ENCODE measurements at regions not wholly inside any gene's neighbourhood (a gene's known extent, or its start where the extent isn't known, plus 50 kb on each side); places are given as distances from the start of the nearest gene placed in this dataset.
"Not testable (repeated sequence)": the region's sequence is repeated elsewhere in the genome, so short reads cannot be mapped to it uniquely, and the experiment has no call there.

DNA sequence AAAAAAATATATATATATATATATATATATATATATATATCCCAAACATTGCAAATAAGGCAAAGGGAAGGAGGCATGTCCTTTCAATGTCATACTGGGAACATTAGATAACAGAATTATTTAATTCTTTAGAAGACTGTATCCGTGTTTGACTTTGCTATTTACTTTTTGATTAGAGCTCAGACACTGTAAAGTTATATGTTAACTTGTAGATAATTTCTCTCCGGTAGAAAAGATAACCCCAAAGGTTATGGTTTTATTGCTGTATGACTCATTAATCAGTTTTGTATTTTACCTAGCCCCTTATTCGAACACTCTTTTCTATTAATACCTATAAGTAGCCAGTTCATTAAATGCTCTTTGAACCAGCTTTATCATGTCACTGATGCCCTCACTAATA is 150.6 kb upstream of the DUSP21 start:
- DNase-seq (ENCODE audit: low spot score), result no peak
- no peak for TF ChIP-seq CTCF (IDR thresholded peaks at IDR 0.05; ENCODE audit: extremely low read depth, insufficient read depth, missing control alignments)
- in situ Hi-C loops (cut with MboI; ENCODE audit: low pct_unique_long_range_greater_than_20kb, low sequenced_read_pairs, unreplicated experiment), result no loop called here

DNA sequence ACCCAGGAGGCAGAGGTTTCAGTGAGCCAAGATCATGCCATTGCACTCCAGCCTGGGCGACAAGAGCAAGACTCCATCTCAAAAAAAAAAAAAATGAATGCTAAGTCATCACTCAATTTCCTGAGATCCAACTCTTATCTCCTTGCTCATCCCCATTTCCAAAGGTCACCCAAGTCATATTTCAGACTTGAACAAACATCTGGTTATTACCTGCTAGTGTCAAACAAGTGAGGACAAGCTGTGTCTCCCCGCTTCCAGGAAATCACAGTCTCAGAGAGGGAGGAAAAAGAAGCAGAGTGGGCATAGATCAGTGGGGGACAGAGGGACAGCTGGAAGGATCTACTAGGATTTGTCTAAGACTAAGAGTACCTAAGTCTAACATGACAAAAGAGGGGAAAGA is 147.5 kb upstream of the FUNDC1 start:
- TF ChIP-seq CTCF (IDR thresholded peaks at IDR 0.05; ENCODE audit: extremely low read depth, insufficient read depth, missing control alignments), result no peak
- in situ Hi-C loops (cut with MboI; ENCODE audit: low pct_unique_long_range_greater_than_20kb, low sequenced_read_pairs, unreplicated experiment), result no loop called here
- no peak for DNase-seq (ENCODE audit: low spot score)

GRCh38 chrX:44675362-44676024 is 132.8 kb upstream of the FUNDC1 start:
- DNase-seq (ENCODE audit: low spot score), result no peak
- in situ Hi-C loops (cut with MboI; ENCODE audit: low pct_unique_long_range_greater_than_20kb, low sequenced_read_pairs, unreplicated experiment), result no loop called here
- TF ChIP-seq CTCF (IDR thresholded peaks at IDR 0.05; ENCODE audit: extremely low read depth, insufficient read depth, missing control alignments), result no peak

GRCh38 chrX:44674906-44675305 is 132.2 kb upstream of the FUNDC1 start:
- no peak for TF ChIP-seq CTCF (IDR thresholded peaks at IDR 0.05; ENCODE audit: extremely low read depth, insufficient read depth, missing control alignments)
- in situ Hi-C loops (cut with MboI; ENCODE audit: low pct_unique_long_range_greater_than_20kb, low sequenced_read_pairs, unreplicated experiment), result no loop called here
- no peak for DNase-seq (ENCODE audit: low spot score)

- in situ Hi-C loops (cut with MboI; ENCODE audit: low pct_unique_long_range_greater_than_20kb, low sequenced_read_pairs, unreplicated experiment), result no loop called here
- no peak for DNase-seq (ENCODE audit: low spot score)
- no peak for TF ChIP-seq CTCF (IDR thresholded peaks at IDR 0.05; ENCODE audit: extremely low read depth, insufficient read depth, missing control alignments)
Observed at GRCh38 chrX:44669626-44670025, 127.0 kb upstream of the FUNDC1 start.

GRCh38 chrX:44667771-44668170 is 125.1 kb upstream of the FUNDC1 start:
- no peak for DNase-seq (ENCODE audit: low spot score)
- in situ Hi-C loops (cut with MboI; ENCODE audit: low pct_unique_long_range_greater_than_20kb, low sequenced_read_pairs, unreplicated experiment), result no loop called here
- TF ChIP-seq CTCF (IDR thresholded peaks at IDR 0.05; ENCODE audit: extremely low read depth, insufficient read depth, missing control alignments), result no peak

DNA sequence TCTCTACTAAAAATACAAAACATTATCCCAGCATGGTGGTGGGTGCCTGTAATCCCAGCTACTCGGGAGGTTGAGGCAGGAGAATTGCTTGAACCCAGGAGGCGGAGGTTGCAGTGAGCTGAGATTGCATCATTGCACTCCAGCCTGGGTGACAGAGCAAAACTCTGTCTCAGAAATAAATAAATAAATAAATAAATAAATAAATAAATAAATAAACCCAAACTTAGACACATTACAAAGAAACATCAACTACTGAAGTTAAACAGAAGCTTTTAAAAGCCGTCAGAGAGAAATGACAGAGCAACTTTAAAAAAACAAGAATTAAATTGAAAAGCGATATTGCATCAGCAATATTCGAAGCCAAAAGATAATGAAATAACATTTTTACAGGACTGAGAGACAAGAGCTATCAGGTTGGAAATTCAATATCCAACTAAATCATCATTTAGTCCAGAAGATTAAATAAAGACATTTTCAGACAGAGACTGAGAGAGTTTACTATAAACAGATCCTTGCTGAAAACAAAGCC is 115.1 kb upstream of the FUNDC1 start:
- in situ Hi-C loops (cut with MboI; ENCODE audit: low pct_unique_long_range_greater_than_20kb, low sequenced_read_pairs, unreplicated experiment); DNase-seq (ENCODE audit: low spot score): not testable (repeated sequence)

Data from GM13977 (cell line).